H1 (cell line): ENCODE measurements at regions not wholly inside any gene's neighbourhood (a gene's known extent, or its start where the extent isn't known, plus 50 kb on each side); places are given as distances from the start of the nearest gene placed in this dataset.

ENCODE experiments used
- CTCF ChIA-PET: fragments of 300-600 bp; sonication (Branson Sonifier 250); formaldehyde crosslinking; loops from one replicate; lab custom pipeline; 2021; ENCODE audit not compliant: partially characterized antibody; lab: Charles Lee
- POLR2A ChIA-PET: fragments of 300-600 bp; sonication (Branson Sonifier 250); formaldehyde crosslinking; loops from one replicate; lab custom pipeline; 2021; ENCODE audit warnings: inconsistent platforms; ENCODE audit not compliant: partially characterized antibody; lab: Charles Lee
- DNase-seq, 2 experiments: peaks; one replicate each; pipeline versions ENCODE4 v3.0.0 to v3.0.0-alpha.2; 2010 to 2022; ENCODE audit warnings: low spot score in 2 of 2, low read depth in 1 of 2, mixed read lengths in 1 of 2
- FAIRE-seq: peaks from 2 replicates; lab custom pipeline; 2011; peaks lifted over from hg19 to GRCh38; lab: Jason Lieb, UNC
- H2AFZ ChIP-seq: 2 replicates; pipeline ENCODE4 v1.8.1; 2012; ENCODE audit warnings: low read length, inconsistent platforms
- H2AK5ac ChIP-seq: 2 replicates; pipeline ENCODE4 v1.6.1; 2013; ENCODE audit warnings: low read depth, low read length
- H2BK120ac ChIP-seq: replicated peaks from 2 replicates; pipeline ENCODE3; 2013; ENCODE audit warnings: low read depth, low read length, inconsistent platforms
- H2BK12ac ChIP-seq: 2 replicates; pipeline ENCODE4 v1.6.1; 2013; ENCODE audit warnings: low read depth, low read length
- H2BK15ac ChIP-seq: 2 replicates; pipeline ENCODE4 v1.6.1; 2013; ENCODE audit warnings: low read length
- H2BK20ac ChIP-seq: 2 replicates; pipeline ENCODE4 v1.6.1; 2013; ENCODE audit warnings: low read length
- H2BK5ac ChIP-seq: 2 replicates; pipeline ENCODE4 v1.6.1; 2013; ENCODE audit warnings: low read depth, low read length
- H3K14ac ChIP-seq: 2 replicates; pipeline ENCODE4 v1.6.1; 2013; ENCODE audit warnings: inconsistent platforms; ENCODE audit not compliant: insufficient read length
- H3K18ac ChIP-seq: 2 replicates; pipeline ENCODE4 v1.6.1; 2013; ENCODE audit warnings: low read length; ENCODE audit errors: extremely low read depth
- H3K23ac ChIP-seq: 2 replicates; pipeline ENCODE4 v1.6.1; 2013; ENCODE audit warnings: inconsistent platforms; ENCODE audit not compliant: insufficient read length
- H3K23me2 ChIP-seq: 2 replicates; pipeline ENCODE4 v1.6.1; 2013; ENCODE audit warnings: low read depth, low read length
- H3K27ac ChIP-seq: 2 replicates; pipeline ENCODE4 v1.6.1; 2011; ENCODE audit warnings: low read depth, low read length, inconsistent platforms
- H3K27me3 ChIP-seq, 4 experiments: replicated peaks in 1 of 4; 1 replicate in 1 of 4; 2 replicates in 3 of 4; pipeline versions ENCODE4 v1.6.1 to v1.8.1; 2011 to 2013; ENCODE audit warnings: low read length in 3 of 4, mild to moderate bottlenecking in 3 of 4, inconsistent platforms in 2 of 4, mixed read lengths in 2 of 4, moderate library complexity in 1 of 4; ENCODE audit not compliant: control insufficient read depth in 3 of 4, insufficient read depth in 3 of 4; ENCODE audit errors: extremely low read depth in 1 of 4
- H3K36me3 ChIP-seq, 4 experiments: 2 replicates each; pipeline versions ENCODE4 v1.6.1 to v1.8.1; 2011 to 2013; ENCODE audit warnings: mild to moderate bottlenecking in 4 of 4, low read length in 3 of 4, moderate library complexity in 2 of 4, control low read depth in 1 of 4, inconsistent platforms in 1 of 4; ENCODE audit not compliant: insufficient read depth in 4 of 4, control insufficient read depth in 2 of 4
- H3K4ac ChIP-seq: replicated peaks from 2 replicates; pipeline ENCODE3; 2013; ENCODE audit warnings: low read length, low read depth, mixed read lengths, inconsistent platforms; ENCODE audit not compliant: insufficient read length
- H3K4me1 ChIP-seq, 4 experiments: replicated peaks in 1 of 4; 1 replicate in 1 of 4; 2 replicates in 3 of 4; pipeline versions ENCODE4 v1.6.1 to v1.8.1; 2011 to 2013; ENCODE audit warnings: low read length in 3 of 4, inconsistent platforms in 2 of 4, mixed read lengths in 1 of 4; ENCODE audit not compliant: insufficient read depth in 4 of 4, control insufficient read depth in 3 of 4
- H3K4me2 ChIP-seq, 2 experiments: 2 replicates each; pipeline versions ENCODE4 v1.6.1 to v1.8.1; 2011 to 2013; ENCODE audit warnings: low read depth in 2 of 2, low read length in 2 of 2, control low read depth in 1 of 2, inconsistent platforms in 1 of 2, mild to moderate bottlenecking in 1 of 2; ENCODE audit not compliant: insufficient read depth in 1 of 2
- H3K4me3 ChIP-seq, 4 experiments: fragments of 200-600, 300-600 bp in 1 of 4; sonication (generic), shearing (Covaris generic), sonication (Bioruptor Twin) in 1 of 4; 2 replicates each; pipeline versions ENCODE4 v1.5.1 to v1.8.1; 2011 to 2016; ENCODE audit warnings: low read length in 4 of 4, low read depth in 3 of 4, control low read depth in 2 of 4, inconsistent platforms in 2 of 4, mild to moderate bottlenecking in 2 of 4, mixed read lengths in 1 of 4, moderate library complexity in 1 of 4; ENCODE audit not compliant: insufficient read depth in 2 of 4; ENCODE audit errors: extremely low read depth in 1 of 4
- H3K56ac ChIP-seq: replicated peaks from 2 replicates; pipeline ENCODE3; 2013; ENCODE audit warnings: low read depth, mild to moderate bottlenecking, mixed read lengths, low read length, inconsistent platforms; ENCODE audit not compliant: insufficient read length
- H3K79me1 ChIP-seq: 2 replicates; pipeline ENCODE4 v1.6.1; 2013; ENCODE audit warnings: low read depth, low read length, control low read depth
- H3K79me2 ChIP-seq, 2 experiments: 2 replicates each; pipeline versions ENCODE4 v1.6.1 to v1.8.1; 2012 to 2013; ENCODE audit warnings: low read length in 2 of 2, mild to moderate bottlenecking in 2 of 2, inconsistent platforms in 1 of 2; ENCODE audit not compliant: insufficient read depth in 2 of 2, control insufficient read depth in 1 of 2
- H3K9ac ChIP-seq, 4 experiments: replicated peaks in 1 of 4; 1 replicate in 1 of 4; 2 replicates in 3 of 4; pipeline versions ENCODE4 v1.6.1 to v1.8.1; 2011 to 2013; ENCODE audit warnings: low read depth in 3 of 4, low read length in 3 of 4, control low read depth in 2 of 4, mild to moderate bottlenecking in 2 of 4, moderate library complexity in 2 of 4, inconsistent platforms in 1 of 4; ENCODE audit errors: extremely low read depth in 1 of 4
- H3K9me3 ChIP-seq, 2 experiments: 2 replicates each; pipeline versions ENCODE4 v1.6.1 to v1.8.1; 2012 to 2013; ENCODE audit warnings: mild to moderate bottlenecking in 2 of 2, moderate library complexity in 2 of 2, control low read depth in 1 of 2, inconsistent platforms in 1 of 2, low read depth in 1 of 2, low read length in 1 of 2, mixed read lengths in 1 of 2; ENCODE audit not compliant: insufficient read depth in 2 of 2
- H4K20me1 ChIP-seq, 2 experiments: replicated peaks in 1 of 2; 2 replicates each; pipeline versions ENCODE3 to v1.8.1; 2011 to 2013; ENCODE audit warnings: inconsistent platforms in 2 of 2, low read length in 2 of 2, mild to moderate bottlenecking in 1 of 2; ENCODE audit not compliant: insufficient read depth in 2 of 2, control insufficient read depth in 1 of 2
- H4K5ac ChIP-seq: 2 replicates; pipeline ENCODE4 v1.6.1; 2013; ENCODE audit warnings: low read length, low read depth, mixed read lengths, inconsistent platforms; ENCODE audit not compliant: insufficient read length
- H4K8ac ChIP-seq: 2 replicates; pipeline ENCODE4 v1.8.0; 2013; ENCODE audit warnings: mild to moderate bottlenecking, moderate library complexity, low read length, inconsistent platforms; ENCODE audit not compliant: insufficient read depth; ENCODE audit errors: extremely low read depth
- H4K91ac ChIP-seq: replicated peaks from 2 replicates; pipeline ENCODE3; 2013; ENCODE audit warnings: low read length, mixed read lengths, inconsistent platforms; ENCODE audit not compliant: insufficient read length
- ATF2 ChIP-seq: IDR thresholded peaks from 2 replicates; pipeline ENCODE4 v1.6.1; 2012; ENCODE audit warnings: low read length, inconsistent platforms
- BACH1 ChIP-seq: IDR thresholded peaks from 2 replicates; pipeline ENCODE4 v1.6.1; 2012; ENCODE audit warnings: low read length, improper control_type of control experiment
- EGR1 ChIP-seq: IDR thresholded peaks from 2 replicates; pipeline ENCODE4 v1.6.1; 2011; ENCODE audit warnings: low read depth, low read length, borderline replicate concordance
- FOSL1 ChIP-seq: IDR thresholded peaks from 2 replicates; pipeline ENCODE4 v1.6.1; 2011; ENCODE audit warnings: mild to moderate bottlenecking, low read depth, low read length, moderate library complexity; ENCODE audit not compliant: insufficient read depth
- HDAC2 ChIP-seq, 2 experiments: fragments of 300-600 bp in 1 of 2; sonication (generic) in 1 of 2; IDR thresholded peaks; 2 replicates each; pipeline ENCODE4 v1.6.1; 2011 to 2012; ENCODE audit warnings: low read depth in 2 of 2, low read length in 2 of 2, mild to moderate bottlenecking in 2 of 2, moderate library complexity in 2 of 2, borderline replicate concordance in 1 of 2, inconsistent platforms in 1 of 2
- HDAC6 ChIP-seq: IDR thresholded peaks from one replicate; pipeline ENCODE4 v1.7.1; 2012; ENCODE audit warnings: low read depth, mild to moderate bottlenecking, inconsistent platforms, low read length, moderate library complexity
- POU5F1 ChIP-seq: IDR thresholded peaks from 2 replicates; pipeline ENCODE4 v1.6.1; 2011; ENCODE audit warnings: low read depth, mild to moderate bottlenecking, low read length, moderate library complexity
- SIN3A ChIP-seq, 2 experiments: IDR thresholded peaks in 1 of 2; conservative IDR thresholded peaks in 1 of 2; 2 replicates each; pipeline ENCODE4 v1.6.1; 2011 to 2012; ENCODE audit warnings: low read length in 2 of 2, improper control_type of control experiment in 1 of 2, low read depth in 1 of 2, mild to moderate bottlenecking in 1 of 2
- SP4 ChIP-seq: IDR thresholded peaks from 2 replicates; pipeline ENCODE4 v1.6.1; 2012; ENCODE audit warnings: low read length, inconsistent platforms
- SRF ChIP-seq: IDR thresholded peaks from 2 replicates; pipeline ENCODE4 v1.6.1; 2011; ENCODE audit warnings: mild to moderate bottlenecking, low read depth, low read length, moderate library complexity
- TCF12 ChIP-seq: IDR thresholded peaks from 2 replicates; pipeline ENCODE4 v1.6.1; 2011; ENCODE audit warnings: low read depth, mild to moderate bottlenecking, low read length
- TF ChIP-seq, protein P1 (sequence below): IDR thresholded peaks from 2 replicates; pipeline ENCODE4 v1.6.1; 2011; ENCODE audit warnings: low read depth, mild to moderate bottlenecking, low read length; ENCODE audit not compliant: insufficient read depth

- H3K23me2 ChIP-seq = no peaks in the 10 kb centered on the region
- H4K5ac ChIP-seq = no peak overlapping the region
- DNase-seq (no peak), FAIRE-seq (no peak)
- H3K79me2 ChIP-seq = no peaks in the 10 kb centered on the region
- H2BK15ac ChIP-seq = no peak overlapping the region
- no peaks in the 10 kb centered on the region for H3K9me3 ChIP-seq
- H2AK5ac ChIP-seq = no peak overlapping the region
- no peak overlapping the region for H2AFZ ChIP-seq
- peaks cover 0 to 5% (median 0%) of the 10 kb centered on the region in 4 experiments; a peak in 2 of 7 replicates for H3K4me1 ChIP-seq
- no peak overlapping the region for H3K4me3 ChIP-seq
- CTCF ChIA-PET = no interaction called here
- H4K91ac ChIP-seq = no peak overlapping the region
- POLR2A ChIA-PET = no interaction called here
- no peak overlapping the region for H2BK5ac ChIP-seq
- no peak overlapping the region for H3K56ac ChIP-seq
- no peaks in the 10 kb centered on the region for H3K36me3 ChIP-seq
- no peak overlapping the region for H3K14ac ChIP-seq
- H3K79me1 ChIP-seq = no peaks in the 10 kb centered on the region
- no peak overlapping the region for H2BK20ac ChIP-seq
- no peak overlapping the region for H3K9ac ChIP-seq
- no peak overlapping the region for H3K18ac ChIP-seq
- no peak overlapping the region for H3K23ac ChIP-seq
- no peak overlapping the region for H4K8ac ChIP-seq
- no peak overlapping the region for H3K27ac ChIP-seq
- H3K27me3 ChIP-seq = no peaks in the 10 kb centered on the region
- H3K4ac ChIP-seq = no peak overlapping the region
- H4K20me1 ChIP-seq = no peaks in the 10 kb centered on the region
- TF ChIP-seq FOSL1 (no peak), TCF12 (no peak), SP4 (no peak), BACH1 (no peak), ATF2 (no peak), SRF (no peak), POU5F1 (no peak), SIN3A (conservative IDR thresholded peaks at IDR 0.05 in 1 of 2, IDR thresholded peaks at IDR 0.05 in 1 of 2; ENCODE audit: low read depth in 1 of 2, low read length in 2 of 2) (no peak), EGR1 (no peak), HDAC2 (IDR thresholded peaks at IDR 0.05; ENCODE audit: borderline replicate concordance in 1 of 2, low read depth in 2 of 2, low read length in 2 of 2) (no peak), HDAC6 (no peak)
- TF ChIP-seq, protein P1, sequence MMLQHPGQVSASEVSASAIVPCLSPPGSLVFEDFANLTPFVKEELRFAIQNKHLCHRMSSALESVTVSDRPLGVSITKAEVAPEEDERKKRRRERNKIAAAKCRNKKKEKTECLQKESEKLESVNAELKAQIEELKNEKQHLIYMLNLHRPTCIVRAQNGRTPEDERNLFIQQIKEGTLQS = no peak
- H2BK12ac ChIP-seq = no peak overlapping the region
- H2BK120ac ChIP-seq = no peak overlapping the region
- no peak overlapping the region for H3K4me2 ChIP-seq
Observed at GRCh38 chr16:59373632-59374031, 639.5 kb upstream of the GOT2 start.
